ENCODE measurements at regions not wholly inside any gene's neighbourhood (a gene's known extent, or its start where the extent isn't known, plus 50 kb on each side); places are given as distances from the start of the nearest gene placed in this dataset.

DNA sequence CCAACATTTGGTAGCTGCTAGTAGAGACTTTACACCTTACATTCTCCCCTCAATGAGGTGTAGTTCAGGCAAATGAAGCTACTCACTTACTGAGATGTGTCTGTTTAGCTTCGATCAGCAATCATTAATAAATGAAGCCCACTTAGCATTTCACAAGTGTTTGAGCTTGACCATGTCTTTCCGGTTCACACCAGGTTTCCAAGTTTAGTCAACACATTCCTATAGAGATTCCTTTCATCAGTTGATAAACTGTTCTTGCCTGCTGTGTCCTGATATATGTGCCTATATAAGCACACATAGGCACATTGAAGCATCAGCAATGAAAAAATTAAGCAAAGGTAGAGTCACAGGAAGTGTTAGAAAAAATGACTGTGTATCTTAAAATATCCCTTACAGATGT, 150.0 kb downstream of the BTBD3 start:
- Histone ChIP-seq H3K9me3 (replicated peaks; ENCODE audit: control insufficient read depth, insufficient read depth, low read length) (no peaks in the 10 kb centered on the region), H3K9ac (replicated peaks; ENCODE audit: extremely low read depth, insufficient read depth, low read length) (no peak overlapping the region), H3K9me1 (replicated peaks; ENCODE audit: control insufficient read depth, extremely low read depth, insufficient read depth, low read length) (no peaks in the 10 kb centered on the region), H3K27me3 (ENCODE audit: control insufficient read depth in 2 of 2, insufficient read depth in 2 of 2, low read length in 2 of 2) (no peaks in the 10 kb centered on the region), H3K36me3 (ENCODE audit: control insufficient read depth in 2 of 2, extremely low read depth in 1 of 2, insufficient read depth in 2 of 2, low read length in 2 of 2) (no peaks in the 10 kb centered on the region), H3K27ac (ENCODE audit: insufficient read depth, low read depth, low read length) (no peak overlapping the region), H3K79me2 (ENCODE audit: control insufficient read depth, insufficient read depth, low read length) (no peaks in the 10 kb centered on the region), H2AFZ (ENCODE audit: low read depth, low read length) (no peak overlapping the region), H3K4me1 (ENCODE audit: control insufficient read depth, extremely low read depth, insufficient read depth, low read length) (no peaks in the 10 kb centered on the region), H3K4me2 (ENCODE audit: insufficient read depth, low read length) (no peak overlapping the region), H3K4me3 (replicated peaks in 1 of 3; ENCODE audit: insufficient read depth in 1 of 3, low read depth in 1 of 3, low read length in 3 of 3) (no peak overlapping the region), H4K20me1 (replicated peaks; ENCODE audit: control insufficient read depth, extremely low read depth, insufficient read depth, low read length) (no peaks in the 10 kb centered on the region)
- no TSS peak for BruUV-seq (replicated peaks)
- intact Hi-C loops (cut with micrococcal nuclease) (no loop called here), dilution Hi-C loops (cut with MboI; ENCODE audit: extremely low pct_ligation_motif_present, low sequenced_read_pairs) (no loop called here)
- ChIA-PET POLR2A (no interaction called here), CTCF (interaction anchor here (1.5 to 1.9 kb wide), 2 partner anchors 10 to 55 kb away, joined by 3 to 8 read pairs; no protein-coding TSS in a partner anchor)
- DNase-seq (ENCODE audit: low read depth, low spot score): no peak
- no peak for TF ChIP-seq POLR2AphosphoS5 (IDR thresholded peaks at IDR 0.05; ENCODE audit: insufficient read depth, low read depth, low read length)
- TF ChIP-seq EZH2 (IDR thresholded peaks at IDR 0.05; ENCODE audit: borderline replicate concordance, low read depth, low read length, severe bottlenecking): no peak
- no peak for TF ChIP-seq MYC (IDR thresholded peaks at IDR 0.05; ENCODE audit: low read depth, low read length)
- TF ChIP-seq GATA2 (IDR thresholded peaks at IDR 0.05; ENCODE audit: insufficient read depth, insufficient read length, low read depth, low read length): no peak
- TF ChIP-seq, protein P1, sequence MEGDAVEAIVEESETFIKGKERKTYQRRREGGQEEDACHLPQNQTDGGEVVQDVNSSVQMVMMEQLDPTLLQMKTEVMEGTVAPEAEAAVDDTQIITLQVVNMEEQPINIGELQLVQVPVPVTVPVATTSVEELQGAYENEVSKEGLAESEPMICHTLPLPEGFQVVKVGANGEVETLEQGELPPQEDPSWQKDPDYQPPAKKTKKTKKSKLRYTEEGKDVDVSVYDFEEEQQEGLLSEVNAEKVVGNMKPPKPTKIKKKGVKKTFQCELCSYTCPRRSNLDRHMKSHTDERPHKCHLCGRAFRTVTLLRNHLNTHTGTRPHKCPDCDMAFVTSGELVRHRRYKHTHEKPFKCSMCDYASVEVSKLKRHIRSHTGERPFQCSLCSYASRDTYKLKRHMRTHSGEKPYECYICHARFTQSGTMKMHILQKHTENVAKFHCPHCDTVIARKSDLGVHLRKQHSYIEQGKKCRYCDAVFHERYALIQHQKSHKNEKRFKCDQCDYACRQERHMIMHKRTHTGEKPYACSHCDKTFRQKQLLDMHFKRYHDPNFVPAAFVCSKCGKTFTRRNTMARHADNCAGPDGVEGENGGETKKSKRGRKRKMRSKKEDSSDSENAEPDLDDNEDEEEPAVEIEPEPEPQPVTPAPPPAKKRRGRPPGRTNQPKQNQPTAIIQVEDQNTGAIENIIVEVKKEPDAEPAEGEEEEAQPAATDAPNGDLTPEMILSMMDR (IDR thresholded peaks at IDR 0.05; ENCODE audit: extremely low read depth in 1 of 2, insufficient read depth in 1 of 2, low read depth in 1 of 2, low read length in 2 of 2): no peak
- no peak for FAIRE-seq

GRCh38 chr20:12068121-12068520, 150.4 kb downstream of the BTBD3 start:
- Histone ChIP-seq H3K79me2 (ENCODE audit: control insufficient read depth, insufficient read depth, low read length) (no peaks in the 10 kb centered on the region), H3K36me3 (ENCODE audit: control insufficient read depth in 2 of 2, extremely low read depth in 1 of 2, insufficient read depth in 2 of 2, low read length in 2 of 2) (no peaks in the 10 kb centered on the region), H3K27ac (ENCODE audit: insufficient read depth, low read depth, low read length) (no peak overlapping the region), H3K4me3 (replicated peaks in 1 of 3; ENCODE audit: insufficient read depth in 1 of 3, low read depth in 1 of 3, low read length in 3 of 3) (no peak overlapping the region), H4K20me1 (replicated peaks; ENCODE audit: control insufficient read depth, extremely low read depth, insufficient read depth, low read length) (no peaks in the 10 kb centered on the region), H2AFZ (ENCODE audit: low read depth, low read length) (no peak overlapping the region), H3K4me1 (ENCODE audit: control insufficient read depth, extremely low read depth, insufficient read depth, low read length) (no peaks in the 10 kb centered on the region), H3K9ac (replicated peaks; ENCODE audit: extremely low read depth, insufficient read depth, low read length) (no peak overlapping the region), H3K4me2 (ENCODE audit: insufficient read depth, low read length) (no peak overlapping the region), H3K9me3 (replicated peaks; ENCODE audit: control insufficient read depth, insufficient read depth, low read length) (no peaks in the 10 kb centered on the region), H3K27me3 (ENCODE audit: control insufficient read depth in 2 of 2, insufficient read depth in 2 of 2, low read length in 2 of 2) (no peaks in the 10 kb centered on the region), H3K9me1 (replicated peaks; ENCODE audit: control insufficient read depth, extremely low read depth, insufficient read depth, low read length) (no peaks in the 10 kb centered on the region)
- CTCF ChIA-PET: interaction anchor here (0.7 to 1.9 kb wide), 3 partner anchors 9 to 56 kb away, joined by 3 to 8 read pairs (median 5); no protein-coding TSS in a partner anchor
- no peak for FAIRE-seq
- POLR2A ChIA-PET: no interaction called here
- no TSS peak for BruUV-seq (replicated peaks)
- no peak for DNase-seq (ENCODE audit: low read depth, low spot score)
- TF ChIP-seq EZH2 (IDR thresholded peaks at IDR 0.05; ENCODE audit: borderline replicate concordance, low read depth, low read length, severe bottlenecking) (no peak), POLR2A (IDR thresholded peaks at IDR 0.05; ENCODE audit: low read depth, low read length) (no peak), MYC (IDR thresholded peaks at IDR 0.05; ENCODE audit: low read depth, low read length) (no peak), GATA2 (IDR thresholded peaks at IDR 0.05; ENCODE audit: insufficient read depth, insufficient read length, low read depth, low read length) (no peak), FOS (IDR thresholded peaks at IDR 0.05; ENCODE audit: borderline replicate concordance, insufficient read depth, low read length) (no peak), JUN (IDR thresholded peaks at IDR 0.05; ENCODE audit: borderline replicate concordance, insufficient read depth, insufficient read length, low read depth) (no peak), POLR2AphosphoS5 (IDR thresholded peaks at IDR 0.05; ENCODE audit: insufficient read depth, low read depth, low read length) (no peak)
- TF ChIP-seq, protein P1 (IDR thresholded peaks at IDR 0.05; ENCODE audit: extremely low read depth in 1 of 2, insufficient read depth in 1 of 2, low read depth in 1 of 2, low read length in 2 of 2): no peak
- TF ChIP-seq, protein P2, sequence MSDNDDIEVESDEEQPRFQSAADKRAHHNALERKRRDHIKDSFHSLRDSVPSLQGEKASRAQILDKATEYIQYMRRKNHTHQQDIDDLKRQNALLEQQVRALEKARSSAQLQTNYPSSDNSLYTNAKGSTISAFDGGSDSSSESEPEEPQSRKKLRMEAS (IDR thresholded peaks at IDR 0.05; ENCODE audit: insufficient read depth, insufficient read length): no peak
- intact Hi-C loops (cut with micrococcal nuclease) (no loop called here), dilution Hi-C loops (cut with MboI; ENCODE audit: extremely low pct_ligation_motif_present, low sequenced_read_pairs) (no loop called here)
